CD4-positive, alpha-beta T cell treated with Interleukin-17A for 4 hours (primary cell): ENCODE measurements at regions not wholly inside any gene's neighbourhood (a gene's known extent, or its start where the extent isn't known, plus 50 kb on each side); places are given as distances from the start of the nearest gene placed in this dataset.

Experiments used
- DNase-seq: peaks from one replicate; pipeline ENCODE4 v3.0.0-alpha.2; 2020; ENCODE audit warnings: mixed read lengths

DNA sequence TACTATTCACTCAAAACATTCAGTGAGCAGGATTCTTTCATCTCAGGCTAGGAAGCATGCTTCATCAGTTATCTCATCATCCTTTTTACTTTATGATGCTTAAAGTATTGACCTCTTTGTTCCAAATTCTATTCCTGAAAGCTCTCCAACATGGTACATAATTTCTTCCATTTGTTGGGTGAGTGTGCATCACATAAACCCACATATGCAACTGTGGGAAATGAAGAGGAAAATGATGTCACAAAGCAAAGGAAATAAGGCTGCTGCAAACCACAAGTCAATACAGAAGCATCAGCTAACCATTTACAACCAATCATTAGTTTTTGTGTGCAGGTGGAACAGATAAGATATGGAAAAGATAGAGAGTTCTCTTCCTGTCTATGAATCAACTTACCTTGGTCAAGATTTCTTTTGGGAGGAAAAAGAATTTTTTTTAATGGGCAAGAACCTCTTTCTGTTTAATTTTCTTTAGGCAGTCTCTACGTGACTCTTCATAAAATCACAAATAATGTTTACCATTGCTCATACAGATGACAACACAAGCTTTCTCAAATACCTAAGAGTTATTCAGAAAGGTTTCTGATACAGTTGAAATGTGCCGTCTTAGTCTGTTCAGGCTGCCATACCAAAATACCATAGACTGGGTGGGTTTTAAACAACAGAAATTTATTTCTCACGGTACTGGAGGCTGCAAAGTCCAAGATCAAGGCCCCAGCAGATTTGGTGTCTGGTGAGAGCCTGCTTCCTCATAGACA lies 259.9 kb downstream of the ADGRG6 start:
- no peak for DNase-seq

- DNase-seq = no peak
These were observed 261.1 kb downstream of the ADGRG6 start for GRCh38 chr6:142562865-142563264.

DNA sequence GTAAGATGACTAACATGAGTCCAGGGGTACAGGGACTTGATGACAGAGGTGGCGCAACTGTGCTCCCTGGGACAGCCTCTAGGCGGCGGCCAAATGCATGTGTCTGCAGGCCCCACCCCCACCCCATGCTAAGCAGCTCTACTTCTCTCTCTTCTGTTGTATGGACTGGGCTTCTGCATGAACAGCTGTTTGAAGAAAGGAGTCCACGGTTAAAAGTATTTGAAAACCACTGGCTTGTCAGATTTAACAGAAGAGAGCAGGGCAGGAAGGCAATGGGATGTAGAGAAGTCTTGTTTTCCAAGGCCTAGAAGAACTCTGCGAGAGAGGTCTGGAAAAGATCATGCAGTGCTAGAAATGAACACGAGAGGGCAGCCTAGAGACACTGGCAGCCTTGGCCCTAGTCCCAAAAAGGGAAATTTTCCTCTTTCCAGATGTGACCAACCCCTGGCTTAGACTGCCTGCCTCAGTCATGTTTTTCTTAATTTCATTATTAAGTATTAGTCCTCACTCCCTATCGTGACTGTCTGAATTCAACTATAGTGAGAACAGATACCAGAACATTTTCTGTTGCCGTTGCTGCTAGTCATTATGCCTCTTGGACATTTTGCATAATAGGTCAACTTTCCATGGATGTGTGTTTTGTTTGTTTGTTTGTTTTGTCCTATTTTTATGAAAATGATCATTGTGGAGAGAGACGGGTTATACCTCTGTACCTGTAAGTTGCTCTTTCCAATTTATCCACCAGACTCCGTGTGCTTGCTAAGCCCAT lies 265.0 kb downstream of the ADGRG6 start:
- peak; percentile 75 for DNase-seq

- DNase-seq = no peak
These were observed 265.7 kb downstream of the ADGRG6 start for GRCh38 chr6:142567461-142567860.

DNA sequence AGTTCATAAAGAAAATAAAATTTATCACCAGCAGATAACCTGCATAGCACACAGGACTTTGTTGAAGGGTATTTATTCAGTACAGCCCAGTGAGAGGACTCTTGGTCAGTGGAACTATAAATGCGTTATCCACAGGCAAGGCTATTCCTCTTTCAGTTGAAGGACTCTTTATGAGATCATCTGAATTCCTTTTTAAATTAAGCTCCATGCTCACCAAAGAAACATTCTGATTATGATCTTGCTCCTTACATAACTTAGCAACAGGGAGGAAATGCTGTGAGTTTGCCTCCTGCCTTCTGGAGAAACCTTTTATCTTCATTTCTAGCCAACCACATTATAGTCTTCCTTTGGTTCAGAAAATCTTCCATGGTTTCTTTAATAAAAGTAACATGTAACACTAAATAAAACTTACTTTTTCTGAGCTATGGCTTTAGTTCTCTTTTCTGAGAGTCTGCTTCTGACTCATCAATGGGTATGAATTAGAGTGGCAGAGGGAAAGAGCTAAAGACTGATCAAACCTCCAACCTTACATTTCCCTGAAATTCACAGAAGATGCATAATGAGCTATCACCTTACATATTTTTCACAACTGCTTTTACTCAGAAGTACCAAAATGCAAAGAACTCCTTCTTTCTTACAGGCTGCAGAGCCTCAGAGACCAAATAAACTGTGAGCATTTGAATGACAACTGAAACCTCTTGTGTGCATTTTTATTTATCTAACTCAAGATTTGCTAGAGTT lies 267.2 kb downstream of the ADGRG6 start:
- no peak for DNase-seq

DNA sequence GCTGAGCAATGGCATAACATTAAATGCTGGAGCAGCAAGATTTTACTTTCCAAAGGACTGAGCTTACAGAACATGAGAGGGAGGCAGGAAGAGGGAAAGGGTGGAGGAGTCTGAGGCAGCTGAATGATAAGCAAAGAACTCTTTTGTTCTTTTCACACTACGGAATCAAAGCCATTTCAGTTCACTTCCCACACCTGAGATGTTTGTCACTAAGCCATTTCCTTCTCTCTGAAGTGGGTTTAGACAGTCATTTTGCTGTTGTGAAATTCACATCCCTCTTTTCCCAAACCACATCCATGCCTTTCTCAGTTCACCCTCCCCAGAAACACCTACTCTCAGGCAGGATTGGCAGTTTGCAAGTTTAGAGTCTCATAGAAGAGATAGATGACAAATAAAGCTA lies 267.9 kb downstream of the ADGRG6 start:
- peak; percentile 15 for DNase-seq

GRCh38 chr6:142570221-142570671 lies 268.4 kb downstream of the ADGRG6 start:
- DNase-seq = no peak

- DNase-seq = no peak
These were observed 291.1 kb downstream of the ADGRG6 start for GRCh38 chr6:142592876-142593275.

- no peak for DNase-seq
These were observed 296.0 kb downstream of the ADGRG6 start for GRCh38 chr6:142597836-142598235.

GRCh38 chr6:142601427-142601826 lies 299.6 kb downstream of the ADGRG6 start:
- no peak for DNase-seq

DNA sequence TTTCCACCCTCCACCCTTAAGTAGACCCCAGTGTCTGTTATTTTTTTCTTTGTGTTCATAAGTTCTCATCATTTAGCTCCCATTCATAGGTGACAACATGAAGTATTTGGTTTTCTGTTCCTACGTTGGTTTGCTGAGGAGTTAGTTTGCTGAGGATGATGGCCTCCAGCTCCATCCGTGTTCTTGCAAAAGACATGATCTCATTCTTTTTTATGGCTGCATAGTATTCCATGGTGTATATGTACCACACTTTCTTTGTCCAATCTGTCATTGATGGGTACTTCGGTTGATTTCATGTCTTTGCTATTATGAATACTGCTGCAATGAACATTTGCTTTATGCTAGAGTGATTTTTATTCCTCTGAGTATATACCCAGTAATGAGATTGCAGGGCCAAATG lies 301.2 kb downstream of the ADGRG6 start:
- DNase-seq = no peak

DNA sequence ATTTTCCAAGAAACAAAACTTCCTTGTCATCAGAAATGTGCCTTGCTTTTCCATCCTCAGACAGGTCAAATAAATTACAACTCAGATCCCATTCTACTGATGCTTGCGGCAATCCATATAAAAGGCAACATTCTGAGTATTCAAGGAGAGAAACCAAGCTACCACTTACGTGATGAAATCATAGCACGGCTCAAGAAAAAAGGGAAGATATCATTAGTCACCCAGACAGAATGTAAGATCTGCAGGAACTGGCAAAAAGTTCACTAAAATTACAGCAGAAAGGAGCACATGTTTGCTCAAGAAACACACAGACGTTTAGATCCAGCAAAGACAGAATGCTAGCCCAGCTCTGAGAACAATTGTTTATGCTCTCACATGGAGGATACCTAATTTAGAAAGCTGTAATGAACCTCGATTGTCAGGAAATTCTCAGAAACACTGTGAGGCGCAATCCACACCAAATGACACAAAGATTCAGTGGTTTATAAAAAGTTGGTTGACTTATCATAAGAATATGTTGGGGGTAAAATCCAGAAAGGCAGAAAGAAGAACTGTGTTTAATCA lies 304.2 kb downstream of the ADGRG6 start:
- no peak for DNase-seq

GRCh38 chr6:142612956-142613355 lies 311.1 kb downstream of the ADGRG6 start:
- DNase-seq = no peak

DNA sequence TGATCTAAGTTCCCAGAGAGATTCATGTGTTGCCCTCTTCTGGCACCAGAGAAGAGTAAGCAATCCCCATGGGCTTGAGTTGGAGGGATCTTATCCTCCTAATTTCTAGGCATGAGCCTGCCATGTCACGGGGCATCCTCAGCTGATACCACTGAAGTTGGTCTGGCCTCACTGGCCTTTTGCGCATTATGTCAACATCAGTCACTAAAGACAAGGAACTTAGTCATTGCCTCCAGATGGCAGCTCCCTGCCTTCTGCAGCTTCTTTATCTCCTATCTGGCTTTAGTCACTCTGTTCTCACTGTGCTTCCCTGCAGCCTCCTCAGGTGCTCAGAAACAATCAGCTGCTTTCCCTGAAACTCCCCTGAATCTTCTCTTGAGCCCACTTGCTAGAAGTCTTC lies 312.2 kb downstream of the ADGRG6 start:
- DNase-seq = no peak

- no peak for DNase-seq
These were observed 315.4 kb downstream of the ADGRG6 start for GRCh38 chr6:142617158-142617557.

DNA sequence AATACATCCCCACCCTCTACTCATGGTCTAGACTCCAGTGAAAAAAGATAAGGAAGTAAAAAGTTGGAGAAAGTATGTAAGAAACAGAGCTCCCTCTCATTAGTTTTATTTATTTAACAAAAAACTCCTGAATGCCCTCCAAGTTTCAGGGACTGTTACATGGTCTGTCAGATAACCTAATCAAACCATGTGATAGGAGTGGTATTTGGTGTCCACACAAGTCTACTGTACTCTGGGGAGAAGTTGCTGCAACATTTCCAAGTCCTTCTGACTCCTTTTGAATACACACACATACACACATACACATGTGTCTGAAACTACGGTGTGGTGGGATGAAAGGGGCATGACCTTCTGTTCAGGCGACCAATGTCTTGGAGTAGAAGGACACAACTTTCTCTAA lies 320.0 kb downstream of the ADGRG6 start:
- no peak for DNase-seq

DNA sequence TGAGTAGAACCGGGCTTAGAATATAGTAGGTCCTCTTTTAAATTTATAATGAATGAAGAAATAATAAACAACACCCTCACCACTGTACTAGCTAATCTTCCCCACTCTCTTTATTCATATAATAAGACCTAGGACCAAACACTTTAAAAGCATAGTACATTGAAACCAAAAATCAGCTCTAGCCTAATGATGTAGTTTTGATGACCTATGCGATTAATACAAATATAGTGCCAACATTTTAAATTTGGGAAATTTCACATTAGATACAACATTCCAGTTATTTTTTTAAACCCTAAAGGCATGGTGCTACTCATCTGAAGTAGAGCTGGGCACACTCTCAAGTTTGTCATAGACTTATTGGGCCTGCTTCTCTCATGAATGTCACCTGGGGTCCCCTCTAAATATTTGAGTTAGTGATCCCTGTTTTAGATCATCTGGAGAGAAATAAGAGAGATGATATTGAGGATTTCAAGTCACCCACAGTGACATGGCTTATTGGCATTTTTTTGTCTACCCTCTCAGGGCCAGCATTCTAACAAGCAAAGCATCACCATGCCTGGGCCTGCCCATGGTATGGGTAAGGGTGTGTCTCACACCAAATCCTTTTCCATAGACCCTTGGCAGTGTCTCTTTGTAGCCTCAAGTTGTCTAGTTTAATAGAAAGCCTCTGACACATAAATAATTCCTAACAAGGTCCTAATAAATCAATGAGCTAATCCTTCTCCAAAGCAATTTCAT lies 319.8 kb downstream of the HIVEP2 start:
- DNase-seq = no peak

DNA sequence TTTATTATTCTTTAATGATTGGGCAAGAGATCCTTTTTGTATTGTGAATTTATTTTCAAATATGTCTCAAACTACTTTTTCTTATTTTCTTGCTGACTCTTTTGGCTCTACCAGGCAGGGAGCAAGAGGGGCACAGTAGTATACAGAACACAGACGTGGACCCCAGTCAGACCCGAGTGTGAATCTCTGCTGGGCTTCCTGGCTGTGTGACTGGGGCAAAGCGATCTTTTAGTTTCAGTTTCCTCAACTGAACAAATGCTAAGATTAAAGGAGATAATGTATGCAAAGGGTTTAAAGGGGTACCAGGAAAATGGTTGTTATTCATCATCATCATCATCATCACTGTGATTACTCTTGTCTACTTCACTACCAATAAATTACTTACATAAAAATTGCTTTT lies 317.5 kb downstream of the HIVEP2 start:
- DNase-seq = no peak

GRCh38 chr6:142631517-142632385 lies 313.2 kb downstream of the HIVEP2 start:
- no peak for DNase-seq

GRCh38 chr6:142633317-142633716 lies 311.7 kb downstream of the HIVEP2 start:
- no peak for DNase-seq

DNA sequence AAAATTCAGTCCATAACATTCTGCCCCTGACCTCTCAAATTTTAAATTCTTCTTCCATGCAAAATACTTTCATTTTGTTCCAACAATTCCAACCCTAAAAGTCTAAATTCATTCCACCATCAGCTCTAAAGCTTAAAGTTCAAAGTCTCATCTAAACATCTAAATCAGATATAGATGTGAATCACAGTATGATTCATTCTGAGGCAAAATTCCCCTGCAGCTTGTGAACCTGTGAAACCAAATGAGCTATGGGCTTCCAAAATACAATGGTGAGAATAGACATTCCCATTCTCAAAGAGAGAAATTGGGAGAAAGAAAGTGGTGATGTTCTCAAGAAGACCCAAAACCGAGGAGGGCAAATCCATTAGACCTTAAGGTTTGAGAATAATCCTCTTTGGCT lies 309.8 kb downstream of the HIVEP2 start:
- no peak for DNase-seq
